Gastroesophageal sphincter (tissue), 3 donors: ENCODE measurements at regions not wholly inside any gene's neighbourhood (a gene's known extent, or its start where the extent isn't known, plus 50 kb on each side); places are given as distances from the start of the nearest gene placed in this dataset.

Experiments used
- CTCF ChIP-seq, 4 experiments: fragments of 200-600 bp in 2 of 4; fragments of 450-650 bp in 2 of 4; sonication (generic) in 1 of 4; IDR thresholded peaks; one replicate each; pipeline ENCODE4 v1.5.1; 2017 to 2019; ENCODE audit warnings: antibody characterized with exemption in 4 of 4, mild to moderate bottlenecking in 2 of 4, moderate library complexity in 2 of 4
- EP300 ChIP-seq: sonication (generic); formaldehyde crosslinking; IDR thresholded peaks from one replicate; pipeline ENCODE4 v1.6.1; 2017; ENCODE audit warnings: antibody characterized with exemption, mild to moderate bottlenecking
- POLR2A ChIP-seq, 2 donors: fragments of 450-650 bp; IDR thresholded peaks; one replicate each; pipeline ENCODE4 v1.6.1; 2017; ENCODE audit warnings: antibody characterized with exemption in 2 of 2, mild to moderate bottlenecking in 2 of 2, moderate library complexity in 1 of 2
- POLR2AphosphoS5 ChIP-seq: sonication (generic); formaldehyde crosslinking; IDR thresholded peaks from one replicate; pipeline ENCODE4 v1.6.1; 2017; ENCODE audit warnings: antibody characterized with exemption

GRCh38 chr12:127428420-127428819 is 838.5 kb upstream of the TMEM132C start:
- no peak for TF ChIP-seq CTCF (IDR thresholded peaks at IDR 0.05)
- no peak for TF ChIP-seq POLR2A (IDR thresholded peaks at IDR 0.05)
- TF ChIP-seq POLR2AphosphoS5, result no peak
- no peak for TF ChIP-seq EP300
